Hematopoietic multipotent progenitor cell treated with erythropoietin and hydrocortisone succinate and interleukin-3 and kit ligand, for 15 days (in vitro differentiated cells): ENCODE measurements at regions not wholly inside any gene's neighbourhood (a gene's known extent, or its start where the extent isn't known, plus 50 kb on each side); places are given as distances from the start of the nearest gene placed in this dataset.

Experiments
- DNase-seq: peaks from one replicate; pipeline ENCODE4 v3.0.0-alpha.2; 2015; ENCODE audit warnings: low spot score

DNA sequence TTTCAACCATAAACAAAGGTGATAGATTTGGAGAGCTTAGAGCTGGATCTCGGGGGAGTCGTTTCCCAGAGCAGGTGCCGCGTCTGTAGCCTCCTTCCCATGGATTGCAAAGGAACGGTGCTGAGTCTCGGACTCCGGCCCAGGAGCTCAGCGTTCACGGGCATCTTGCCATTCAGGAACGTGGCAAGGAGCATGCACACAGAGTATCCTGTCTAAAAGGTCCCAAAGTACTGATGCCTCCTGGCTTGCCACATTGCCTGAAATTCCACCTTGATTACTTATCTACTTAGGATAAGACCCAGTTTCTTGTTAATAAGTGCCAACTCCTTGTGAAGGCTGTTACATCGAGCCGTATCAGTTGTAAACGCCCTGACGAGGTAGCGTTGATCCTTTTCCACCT is 197.8 kb upstream of the MYT1L start:
- DNase-seq: no peak

- no peak for DNase-seq
Measured at GRCh38 chr2:2527148-2527547, 196.1 kb upstream of the MYT1L start.

DNA sequence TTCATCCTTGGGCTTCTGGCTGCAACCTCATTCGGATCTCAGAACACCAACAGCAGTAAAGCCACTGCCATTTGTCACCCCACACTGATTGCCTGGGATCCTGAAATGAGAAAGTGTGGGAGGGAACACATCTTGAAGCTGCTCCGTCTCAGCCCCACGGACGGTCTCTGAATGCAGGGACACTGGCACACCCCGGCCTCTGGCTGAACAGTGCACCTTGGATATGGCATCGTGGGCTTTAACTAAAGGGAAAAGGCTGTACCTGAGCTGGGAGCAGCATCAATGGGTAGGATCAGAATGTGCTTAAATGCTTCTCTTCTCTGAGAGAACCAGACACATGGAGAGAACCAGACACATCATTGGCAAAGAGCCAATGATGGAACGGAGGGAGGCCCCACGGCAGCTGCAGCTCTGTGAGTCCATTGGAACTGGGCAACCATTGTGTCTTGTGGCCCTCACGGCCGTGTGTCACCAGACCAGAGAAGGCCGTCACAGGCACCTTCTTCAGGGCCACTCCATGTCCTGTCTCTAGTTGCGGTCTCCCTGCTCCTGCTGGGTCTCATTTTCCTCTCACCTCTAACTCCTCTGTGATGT is 193.4 kb upstream of the MYT1L start:
- no peak for DNase-seq

GRCh38 chr2:2523461-2524347 is 192.6 kb upstream of the MYT1L start:
- DNase-seq: no peak

- no peak for DNase-seq
Measured at GRCh38 chr2:2520401-2520811, 189.3 kb upstream of the MYT1L start.

GRCh38 chr2:2519381-2519780 is 188.3 kb upstream of the MYT1L start:
- no peak for DNase-seq

DNA sequence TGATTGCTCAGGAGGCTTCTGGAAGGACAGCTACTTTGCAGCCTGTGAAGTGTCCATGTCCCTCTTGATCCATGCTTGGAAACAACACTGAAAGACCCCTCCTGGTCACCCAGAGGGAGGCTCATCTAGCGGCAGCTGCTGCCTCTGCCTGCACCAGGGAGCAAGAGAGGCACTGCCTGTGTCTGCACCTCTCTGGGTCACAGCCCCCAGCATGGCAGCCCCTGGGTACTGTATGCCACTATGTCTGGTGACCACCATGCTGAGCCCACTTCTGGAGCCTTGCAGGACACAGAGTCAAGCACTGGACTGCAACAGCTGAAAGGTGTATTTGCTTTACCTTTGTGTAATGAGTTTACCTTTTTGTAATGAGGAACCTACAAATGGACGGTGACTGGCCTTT is 186.3 kb upstream of the MYT1L start:
- DNase-seq: no peak

DNA sequence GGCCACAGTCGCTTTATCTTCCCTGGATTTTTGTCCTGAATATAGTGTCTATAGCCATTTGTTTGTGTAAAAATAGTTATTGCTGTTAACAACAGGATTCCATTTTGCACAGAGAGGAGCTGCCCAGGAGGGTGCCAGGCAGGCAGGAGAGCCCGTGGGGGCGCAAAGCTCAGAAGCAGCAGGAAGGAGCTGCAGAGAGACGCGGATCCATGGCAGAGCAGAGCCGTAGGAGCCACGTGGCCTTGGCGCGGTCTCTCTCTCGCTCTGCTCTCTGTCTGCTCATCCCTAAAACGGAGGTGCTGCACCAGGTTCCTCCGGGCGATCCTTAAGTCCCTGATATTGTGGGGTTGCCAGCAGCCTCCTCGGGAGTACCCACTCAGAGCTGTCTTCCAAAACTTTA is 185.3 kb upstream of the MYT1L start:
- no peak for DNase-seq

DNA sequence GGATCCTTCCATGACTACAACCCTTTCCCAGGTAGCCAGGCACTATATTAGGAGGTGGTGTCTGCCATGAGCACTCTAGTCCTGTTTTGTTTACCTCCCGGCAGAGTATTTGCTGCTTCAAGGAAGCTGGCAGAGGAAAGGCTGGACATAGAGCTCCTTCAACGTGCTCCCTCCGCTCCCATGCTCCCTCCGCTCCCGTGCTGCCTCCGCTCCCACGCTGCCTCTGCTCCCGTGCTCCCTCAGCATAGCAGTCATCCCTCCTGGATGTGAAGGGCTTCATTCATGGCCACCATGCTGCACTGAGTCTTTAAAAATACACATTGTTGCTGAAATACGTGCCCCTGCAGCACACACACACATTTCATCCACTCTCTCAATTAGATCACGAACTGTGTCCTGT is 181.9 kb upstream of the MYT1L start:
- no peak for DNase-seq

GRCh38 chr2:2507417-2507997 is 176.4 kb upstream of the MYT1L start:
- DNase-seq: no peak

DNA sequence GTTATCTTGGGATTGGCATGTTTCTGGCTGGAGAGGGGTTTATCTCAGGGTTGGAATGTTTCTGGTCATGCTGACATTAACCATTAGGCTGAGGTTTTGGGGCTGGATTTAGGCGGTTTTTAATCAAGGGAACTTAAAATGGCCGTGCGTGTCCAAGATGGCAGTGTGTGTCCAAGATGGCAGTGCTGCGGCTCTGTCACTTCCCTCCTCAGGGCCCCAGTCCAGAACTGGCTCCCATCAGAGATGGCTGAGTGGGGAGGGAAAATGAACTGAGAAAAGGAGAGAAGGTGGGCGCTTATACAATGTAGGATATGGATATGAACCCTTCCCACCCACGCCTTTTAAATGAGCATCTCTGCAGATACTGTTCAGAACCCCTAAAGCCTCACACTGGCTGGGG is 175.5 kb upstream of the MYT1L start:
- no peak for DNase-seq

- DNase-seq: no peak
Measured at GRCh38 chr2:2505604-2506003, 174.5 kb upstream of the MYT1L start.

DNA sequence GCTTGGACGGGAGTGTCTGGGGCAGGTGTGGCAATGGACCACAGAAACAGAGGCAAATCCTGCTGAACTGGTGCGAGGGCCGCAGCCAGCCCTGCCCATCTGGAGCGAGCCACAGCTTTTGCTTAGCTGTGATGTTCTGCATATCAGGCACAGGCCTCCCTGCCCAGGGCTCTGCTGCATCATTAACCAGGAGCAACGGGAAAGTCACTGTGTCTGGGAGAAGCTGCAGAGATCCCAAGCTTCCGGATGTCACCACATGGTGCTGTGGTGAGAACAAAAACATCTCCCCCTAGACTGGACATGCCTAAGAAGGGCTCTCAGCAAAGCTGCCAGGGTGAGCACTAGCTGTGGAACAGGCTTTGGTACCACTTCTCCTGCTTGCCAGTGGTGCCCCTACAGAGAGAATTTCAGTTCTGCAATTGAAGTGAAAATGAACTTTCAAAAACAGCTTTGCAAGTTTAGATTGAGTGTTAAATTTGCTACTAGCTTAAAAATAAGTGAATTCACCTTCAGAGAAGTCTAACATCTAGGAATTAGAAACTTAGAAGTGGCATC is 172.9 kb upstream of the MYT1L start:
- no peak for DNase-seq

DNA sequence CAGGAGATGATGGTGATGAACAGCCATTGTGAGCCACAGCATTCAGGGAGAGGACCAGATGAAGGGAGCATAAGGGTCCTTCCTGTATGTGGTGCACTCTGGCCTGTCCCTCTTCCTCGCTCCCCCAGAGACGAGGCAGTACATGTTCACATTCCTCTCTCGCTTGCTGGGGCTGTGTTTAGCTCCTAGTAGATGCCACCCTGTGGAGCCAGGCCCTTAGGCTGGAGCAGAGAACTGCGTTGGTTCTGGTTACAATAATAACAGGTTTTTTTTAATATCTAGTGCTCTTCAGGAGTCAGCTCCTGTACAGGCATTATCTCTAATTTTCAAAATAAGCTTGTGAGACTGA is 171.1 kb upstream of the MYT1L start:
- DNase-seq: no peak

DNA sequence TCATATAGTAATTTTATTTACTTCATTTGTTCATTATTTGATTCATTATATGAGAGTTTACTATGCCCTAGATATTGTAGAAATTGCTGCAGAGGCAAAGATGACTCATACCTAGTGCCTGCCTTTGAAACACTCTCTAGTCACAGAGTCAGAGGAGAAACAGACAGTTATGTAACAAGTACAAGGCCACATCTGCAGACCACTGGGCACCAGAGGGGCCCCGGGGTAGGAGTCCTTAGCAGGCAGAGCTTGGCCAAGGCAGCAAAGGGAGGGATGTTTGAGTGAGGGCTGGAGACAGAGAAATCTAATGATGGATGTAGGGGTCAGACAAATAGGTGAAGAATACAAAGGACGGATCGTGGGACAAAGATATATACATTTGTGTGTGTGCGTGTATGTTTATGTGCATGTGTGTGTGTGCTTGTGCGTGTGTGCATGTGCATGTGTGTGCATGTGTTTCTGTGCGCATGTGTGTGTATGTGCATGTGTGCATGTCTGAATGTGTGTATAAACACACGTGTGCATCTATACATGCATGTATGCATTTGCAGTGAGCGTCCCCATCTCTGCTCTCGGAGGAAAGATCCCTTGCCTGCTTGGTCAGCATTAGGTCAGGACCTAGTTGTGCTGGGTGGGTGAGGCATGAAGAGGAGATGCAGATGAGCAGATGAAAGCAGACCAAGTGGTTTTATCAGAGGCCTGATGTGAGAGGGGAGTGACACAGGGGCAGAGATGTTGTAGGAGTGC is 170.6 kb upstream of the MYT1L start:
- no peak for DNase-seq

DNA sequence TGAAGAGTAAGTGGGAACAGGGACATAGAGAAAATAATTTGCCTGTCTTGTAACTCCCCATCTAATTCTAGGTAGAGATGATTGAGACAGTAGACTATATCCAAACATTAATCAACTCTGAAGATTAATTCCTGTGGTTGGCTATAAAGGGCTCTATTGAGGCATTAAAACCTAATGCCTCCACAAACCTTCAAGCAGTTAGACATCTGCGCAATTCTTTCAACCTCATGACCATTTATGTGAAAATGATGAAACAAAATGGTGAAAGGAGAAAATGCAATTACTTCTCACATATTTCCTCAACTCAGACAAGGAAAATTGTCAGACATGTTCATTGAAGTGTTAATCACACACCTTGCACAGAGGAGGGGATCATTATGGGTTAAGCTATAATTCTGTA is 164.5 kb upstream of the MYT1L start:
- DNase-seq: no peak

GRCh38 chr2:2493496-2493895 is 162.4 kb upstream of the MYT1L start:
- no peak for DNase-seq

DNA sequence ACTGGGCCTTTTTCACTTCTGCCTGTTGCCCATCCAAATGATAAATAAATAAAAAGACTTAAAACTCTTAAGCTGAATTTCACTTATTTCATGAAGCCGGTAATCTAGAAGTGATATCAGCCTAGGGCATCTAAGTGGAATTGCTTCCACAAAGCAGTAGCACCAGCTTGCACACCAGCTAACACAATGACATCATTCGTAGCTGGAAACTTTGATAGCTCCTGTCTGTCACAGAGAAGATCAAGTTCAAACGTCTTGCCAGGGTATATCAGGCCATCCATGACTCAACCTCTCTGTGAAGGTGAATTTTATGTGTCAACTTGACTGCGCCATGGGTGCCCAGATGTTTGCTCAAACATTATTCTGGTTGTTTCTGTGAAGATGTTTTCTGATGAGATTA is 161.7 kb upstream of the MYT1L start:
- DNase-seq: no peak

- no peak for DNase-seq
Measured at GRCh38 chr2:2491964-2492363, 160.9 kb upstream of the MYT1L start.

- DNase-seq: no peak
Measured at GRCh38 chr2:2484301-2484700, 153.2 kb upstream of the MYT1L start.

DNA sequence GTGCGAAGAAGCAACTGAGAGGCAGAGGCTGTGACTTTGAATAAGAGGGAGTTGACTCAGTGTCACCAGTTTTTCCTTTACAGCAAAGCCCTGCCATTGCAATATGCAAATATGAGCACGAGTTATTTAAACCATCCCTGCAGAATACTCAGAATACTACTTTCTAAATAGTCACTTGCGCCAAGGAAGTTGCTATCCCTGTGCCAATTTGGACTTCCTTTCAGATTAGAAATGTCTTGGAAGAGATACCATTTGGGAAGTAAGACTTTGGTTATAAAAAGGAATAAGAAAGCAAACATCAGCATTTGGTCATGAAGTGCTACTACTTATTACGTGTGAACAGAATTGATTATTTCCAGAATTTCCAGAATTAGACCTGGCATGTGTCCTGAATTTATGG is 151.8 kb upstream of the MYT1L start:
- no peak for DNase-seq

GRCh38 chr2:2472881-2473280 is 141.8 kb upstream of the MYT1L start:
- no peak for DNase-seq

GRCh38 chr2:2472044-2472443 is 141.0 kb upstream of the MYT1L start:
- no peak for DNase-seq
